ENCODE measurements at regions not wholly inside any gene's neighbourhood (a gene's known extent, or its start where the extent isn't known, plus 50 kb on each side); places are given as distances from the start of the nearest gene placed in this dataset.

GRCh38 chr3:157786211-157786610, 283.0 kb upstream of the VEPH1 start:
- DNase-seq (ENCODE audit: low read depth, low spot score) = no peak
- no peaks in the 10 kb centered on the region for H3K36me3 ChIP-seq (ENCODE audit: insufficient read depth, insufficient read length, low read length)
- no peaks in the 10 kb centered on the region for H3K4me1 ChIP-seq (ENCODE audit: insufficient read depth, insufficient read length)
- no peak overlapping the region for H3K4me3 ChIP-seq (ENCODE audit: insufficient read length, low read depth)
- H3K27me3 ChIP-seq (ENCODE audit: insufficient read depth, insufficient read length) = no peaks in the 10 kb centered on the region
- TF ChIP-seq YY1 (IDR thresholded peaks at IDR 0.05; ENCODE audit: insufficient read depth, insufficient read length) (no peak), ZNF274 (IDR thresholded peaks at IDR 0.05; ENCODE audit: low read depth, low read length) (no peak), SUZ12 (IDR thresholded peaks at IDR 0.05; ENCODE audit: extremely low read depth, insufficient read depth, insufficient read length) (no peak)
- H3K9me3 ChIP-seq (ENCODE audit: insufficient read depth, low read length) = no peaks in the 10 kb centered on the region
- no peak overlapping the region for H3K9ac ChIP-seq (ENCODE audit: insufficient read length, low read depth)

GRCh38 chr3:157785102-157785826, 282.0 kb upstream of the VEPH1 start:
- Histone ChIP-seq H3K9ac (ENCODE audit: insufficient read length, low read depth) (no peak overlapping the region), H3K4me1 (ENCODE audit: insufficient read depth, insufficient read length) (no peaks in the 10 kb centered on the region), H3K4me3 (ENCODE audit: insufficient read length, low read depth) (no peak overlapping the region), H3K36me3 (ENCODE audit: insufficient read depth, insufficient read length, low read length) (no peaks in the 10 kb centered on the region), H3K27me3 (ENCODE audit: insufficient read depth, insufficient read length) (no peaks in the 10 kb centered on the region), H3K9me3 (ENCODE audit: insufficient read depth, low read length) (no peaks in the 10 kb centered on the region)
- TF ChIP-seq ZNF274 (IDR thresholded peaks at IDR 0.05; ENCODE audit: low read depth, low read length) (no peak), SUZ12 (IDR thresholded peaks at IDR 0.05; ENCODE audit: extremely low read depth, insufficient read depth, insufficient read length) (no peak), YY1 (IDR thresholded peaks at IDR 0.05; ENCODE audit: insufficient read depth, insufficient read length) (no peak)
- DNase-seq (ENCODE audit: low read depth, low spot score) = peak; percentile 13

- TF ChIP-seq SUZ12 (IDR thresholded peaks at IDR 0.05; ENCODE audit: extremely low read depth, insufficient read depth, insufficient read length) (no peak), ZNF274 (IDR thresholded peaks at IDR 0.05; ENCODE audit: low read depth, low read length) (no peak), YY1 (IDR thresholded peaks at IDR 0.05; ENCODE audit: insufficient read depth, insufficient read length) (no peak)
- Histone ChIP-seq H3K4me3 (ENCODE audit: insufficient read length, low read depth) (no peak overlapping the region), H3K4me1 (ENCODE audit: insufficient read depth, insufficient read length) (no peaks in the 10 kb centered on the region), H3K36me3 (ENCODE audit: insufficient read depth, insufficient read length, low read length) (no peaks in the 10 kb centered on the region), H3K27me3 (ENCODE audit: insufficient read depth, insufficient read length) (no peaks in the 10 kb centered on the region), H3K9ac (ENCODE audit: insufficient read length, low read depth) (no peak overlapping the region), H3K9me3 (ENCODE audit: insufficient read depth, low read length) (no peaks in the 10 kb centered on the region)
- DNase-seq (ENCODE audit: low read depth, low spot score) = no peak
These were observed 279.0 kb upstream of the VEPH1 start for GRCh38 chr3:157782236-157782635.

GRCh38 chr3:157776861-157777260, 273.6 kb upstream of the VEPH1 start:
- Histone ChIP-seq H3K36me3 (ENCODE audit: insufficient read depth, insufficient read length, low read length) (no peaks in the 10 kb centered on the region), H3K4me1 (ENCODE audit: insufficient read depth, insufficient read length) (no peaks in the 10 kb centered on the region), H3K27me3 (ENCODE audit: insufficient read depth, insufficient read length) (no peaks in the 10 kb centered on the region), H3K4me3 (ENCODE audit: insufficient read length, low read depth) (no peak overlapping the region), H3K9me3 (ENCODE audit: insufficient read depth, low read length) (no peaks in the 10 kb centered on the region), H3K9ac (ENCODE audit: insufficient read length, low read depth) (no peak overlapping the region)
- no peak for TF ChIP-seq SUZ12 (IDR thresholded peaks at IDR 0.05; ENCODE audit: extremely low read depth, insufficient read depth, insufficient read length)
- TF ChIP-seq ZNF274 (IDR thresholded peaks at IDR 0.05; ENCODE audit: low read depth, low read length) = no peak
- no peak for DNase-seq (ENCODE audit: low read depth, low spot score)

- H3K4me3 ChIP-seq (ENCODE audit: insufficient read length, low read depth) = no peak overlapping the region
- H3K27me3 ChIP-seq (ENCODE audit: insufficient read depth, insufficient read length) = no peaks in the 10 kb centered on the region
- TF ChIP-seq ZNF274 (IDR thresholded peaks at IDR 0.05; ENCODE audit: low read depth, low read length) (no peak), YY1 (IDR thresholded peaks at IDR 0.05; ENCODE audit: insufficient read depth, insufficient read length) (no peak), SUZ12 (IDR thresholded peaks at IDR 0.05; ENCODE audit: extremely low read depth, insufficient read depth, insufficient read length) (no peak)
- H3K9ac ChIP-seq (ENCODE audit: insufficient read length, low read depth) = no peak overlapping the region
- DNase-seq (ENCODE audit: low read depth, low spot score) = no peak
- no peaks in the 10 kb centered on the region for H3K36me3 ChIP-seq (ENCODE audit: insufficient read depth, insufficient read length, low read length)
- no peaks in the 10 kb centered on the region for H3K9me3 ChIP-seq (ENCODE audit: insufficient read depth, low read length)
- no peaks in the 10 kb centered on the region for H3K4me1 ChIP-seq (ENCODE audit: insufficient read depth, insufficient read length)
These were observed 272.2 kb upstream of the VEPH1 start for GRCh38 chr3:157775446-157775845.

- DNase-seq (ENCODE audit: low read depth, low spot score) = no peak
- Histone ChIP-seq H3K36me3 (ENCODE audit: insufficient read depth, insufficient read length, low read length) (no peaks in the 10 kb centered on the region), H3K9ac (ENCODE audit: insufficient read length, low read depth) (no peak overlapping the region), H3K4me3 (ENCODE audit: insufficient read length, low read depth) (no peak overlapping the region), H3K4me1 (ENCODE audit: insufficient read depth, insufficient read length) (no peaks in the 10 kb centered on the region), H3K27me3 (ENCODE audit: insufficient read depth, insufficient read length) (no peaks in the 10 kb centered on the region), H3K9me3 (ENCODE audit: insufficient read depth, low read length) (no peaks in the 10 kb centered on the region)
- TF ChIP-seq SUZ12 (IDR thresholded peaks at IDR 0.05; ENCODE audit: extremely low read depth, insufficient read depth, insufficient read length) (no peak), YY1 (IDR thresholded peaks at IDR 0.05; ENCODE audit: insufficient read depth, insufficient read length) (no peak), ZNF274 (IDR thresholded peaks at IDR 0.05; ENCODE audit: low read depth, low read length) (no peak)
These were observed 266.2 kb upstream of the VEPH1 start for GRCh38 chr3:157769378-157769777.

GRCh38 chr3:157767607-157768006, 264.4 kb upstream of the VEPH1 start:
- no peak for DNase-seq (ENCODE audit: low read depth, low spot score)

More at GRCh38 chr3:157767607-157768006, 264.4 kb upstream of the VEPH1 start:
- Histone ChIP-seq H3K27me3 (ENCODE audit: insufficient read depth, insufficient read length) (no peaks in the 10 kb centered on the region), H3K4me3 (ENCODE audit: insufficient read length, low read depth) (no peak overlapping the region), H3K9me3 (ENCODE audit: insufficient read depth, low read length) (no peaks in the 10 kb centered on the region), H3K9ac (ENCODE audit: insufficient read length, low read depth) (no peak overlapping the region), H3K4me1 (ENCODE audit: insufficient read depth, insufficient read length) (no peaks in the 10 kb centered on the region), H3K36me3 (ENCODE audit: insufficient read depth, insufficient read length, low read length) (no peaks in the 10 kb centered on the region)
- TF ChIP-seq YY1 (IDR thresholded peaks at IDR 0.05; ENCODE audit: insufficient read depth, insufficient read length) (no peak), ZNF274 (IDR thresholded peaks at IDR 0.05; ENCODE audit: low read depth, low read length) (no peak), SUZ12 (IDR thresholded peaks at IDR 0.05; ENCODE audit: extremely low read depth, insufficient read depth, insufficient read length) (no peak)

Measured in NT2/D1 (cell line).